GM13976 (cell line): ENCODE measurements at regions not wholly inside any gene's neighbourhood (a gene's known extent, or its start where the extent isn't known, plus 50 kb on each side); places are given as distances from the start of the nearest gene placed in this dataset.
"Not testable (repeated sequence)": the region's sequence is repeated elsewhere in the genome, so short reads cannot be mapped to it uniquely, and the experiment has no call there.

Experiments
- DNase-seq: peaks from one replicate; pipeline ENCODE4 v3.0.0; 2012; ENCODE audit warnings: low spot score
- CTCF ChIP-seq: IDR thresholded peaks from 2 replicates; pipeline ENCODE4 v1.5.1; 2012; ENCODE audit warnings: borderline replicate concordance, mild to moderate bottlenecking; ENCODE audit not compliant: insufficient read depth; ENCODE audit errors: extremely low read depth, missing control alignments, control extremely low read depth
- in situ Hi-C: fragments of 300-500 bp; cut with MboI; formaldehyde crosslinking; loops from one replicate; pipeline ENCODE4 v1.12.0; 2022; ENCODE audit warnings: low sequenced_read_pairs, mixed read lengths, inconsistent platforms; ENCODE audit not compliant: unreplicated experiment

DNA sequence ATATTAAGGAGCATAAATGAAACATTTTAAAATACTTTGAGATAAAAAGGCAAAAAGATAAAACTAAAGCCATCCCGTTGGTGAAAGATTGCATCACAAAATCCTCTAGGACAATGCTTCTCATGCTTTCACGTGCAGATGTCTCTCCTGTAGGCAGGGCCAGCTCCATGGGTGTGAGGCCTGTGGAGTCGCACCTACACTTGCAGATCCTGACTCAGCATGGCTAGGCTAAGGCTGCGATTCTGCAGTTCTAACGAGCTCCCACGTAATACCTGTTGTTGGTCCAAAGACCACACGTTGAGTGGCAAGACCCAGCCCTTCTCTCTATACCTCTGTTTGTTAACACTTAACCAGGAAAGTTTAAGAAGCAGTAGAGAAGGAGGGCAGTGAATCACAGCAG lies 62.1 kb upstream of the CAPRIN1 start:
- TF ChIP-seq CTCF, result no peak
- in situ Hi-C loops, result no loop called here
- DNase-seq, result no peak

GRCh38 chr11:33988586-33989370 lies 62.8 kb upstream of the CAPRIN1 start:
- no peak for DNase-seq
- TF ChIP-seq CTCF, result no peak
- in situ Hi-C loops, result no loop called here

GRCh38 chr11:33987975-33988580 lies 63.5 kb upstream of the CAPRIN1 start:
- DNase-seq, result peak; percentile 78
- peak; percentile 81 for TF ChIP-seq CTCF
- in situ Hi-C loops, result no loop called here

GRCh38 chr11:33987545-33987944 lies 64.0 kb upstream of the CAPRIN1 start:
- no peak for TF ChIP-seq CTCF
- in situ Hi-C loops, result no loop called here
- no peak for DNase-seq

DNA sequence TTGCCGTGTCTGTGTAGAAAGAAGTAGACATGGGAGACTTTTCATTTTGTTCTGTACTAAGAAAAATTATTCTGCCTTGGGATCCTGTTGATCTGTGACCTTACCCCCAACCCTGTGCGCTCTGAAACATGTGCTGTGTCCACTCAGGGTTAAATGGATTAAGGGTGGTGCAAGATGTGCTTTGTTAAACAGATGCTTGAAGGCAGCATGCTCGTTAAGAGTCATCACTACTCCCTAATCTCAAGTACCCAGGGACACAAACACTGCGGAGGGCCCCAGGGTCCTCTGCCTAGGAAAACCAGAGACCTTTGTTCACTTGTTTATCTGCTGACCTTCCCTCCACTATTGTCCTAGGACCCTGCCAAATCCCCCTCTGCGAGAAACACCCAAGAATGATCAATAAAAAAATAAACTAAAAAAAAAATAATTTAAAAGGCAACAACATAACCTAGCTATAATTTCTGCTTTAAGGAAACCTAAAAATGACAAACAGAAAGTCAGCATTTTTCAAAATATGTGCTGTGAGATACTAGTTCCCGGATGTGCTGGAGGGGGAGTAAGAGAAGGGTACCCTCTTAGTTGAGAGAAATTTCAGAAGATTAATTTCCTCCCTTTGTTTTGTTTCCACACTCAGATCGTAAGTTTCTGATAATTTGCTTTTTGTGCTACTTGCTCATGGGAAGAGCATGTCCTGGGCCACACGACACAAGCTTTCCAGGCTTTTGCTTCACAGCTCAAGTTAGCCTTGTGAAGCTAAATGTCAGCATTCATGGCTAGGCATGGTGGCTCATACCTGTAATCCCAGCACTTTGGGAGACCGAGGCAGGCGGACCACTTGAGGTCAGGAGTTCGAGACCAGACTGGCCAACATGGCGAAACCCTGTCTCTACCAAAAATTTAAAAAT lies 64.7 kb upstream of the CAPRIN1 start:
- in situ Hi-C loops, DNase-seq: not testable (repeated sequence)

GRCh38 chr11:33984682-33985389 lies 66.7 kb upstream of the CAPRIN1 start:
- in situ Hi-C loops, result no loop called here
- TF ChIP-seq CTCF, result no peak
- DNase-seq, result no peak
